ENCODE measurements at regions not wholly inside any gene's neighbourhood (a gene's known extent, or its start where the extent isn't known, plus 50 kb on each side); places are given as distances from the start of the nearest gene placed in this dataset.

GRCh38 chr9:2560180-2560579, 61.4 kb upstream of the VLDLR start:
- no peak for TF ChIP-seq CTCF (IDR thresholded peaks at IDR 0.05)
- Histone ChIP-seq H3K27ac (peak overlapping the region; percentile 19), H3K36me3 (ENCODE audit: insufficient read depth in 1 of 2, low read depth in 1 of 2) (no peaks in the 10 kb centered on the region), H3K4me3 (no peak overlapping the region), H3K9me3 (no peaks in the 10 kb centered on the region), H3K4me1 (peaks cover 17% of the 10 kb centered on the region), H3K27me3 (ENCODE audit: insufficient read depth in 3 of 3, low read length in 2 of 3) (no peaks in the 10 kb centered on the region)
- ATAC-seq (peak in 2 of 4 donors; percentile 6 to 14), DNase-seq (no peak)
- intact Hi-C loops (cut with DNase I): loop anchor here in 1 of 2 donors (2.0 to 10.0 kb wide), 2 partner anchors 19 to 65 kb away; no protein-coding TSS in a partner anchor

GRCh38 chr9:2565676-2566340, 55.8 kb upstream of the VLDLR start:
- no peak for DNase-seq
- Histone ChIP-seq H3K4me3 (no peak overlapping the region), H3K27ac (peak overlapping the region; percentile 54), H3K4me1 (peaks cover 14% of the 10 kb centered on the region), H3K36me3 (ENCODE audit: insufficient read depth in 1 of 2, low read depth in 1 of 2) (no peaks in the 10 kb centered on the region), H3K27me3 (ENCODE audit: insufficient read depth in 3 of 3, low read length in 2 of 3) (no peaks in the 10 kb centered on the region), H3K9me3 (no peaks in the 10 kb centered on the region)
- ATAC-seq: no peak
- intact Hi-C loops (cut with DNase I): loop anchor here (5.0 to 10.0 kb wide), 2 partner anchors 56 to 71 kb away; partner anchors contain the start of gene VLDLR (in 1 of the 2)
- no peak for TF ChIP-seq CTCF (IDR thresholded peaks at IDR 0.05)
- 64 to 79% (median 70%) methylated on average over 6 of the region's 6 CpGs for WGBS, 3 donors

GRCh38 chr9:2567922-2568321, 53.7 kb upstream of the VLDLR start:
- Histone ChIP-seq H3K4me3 (no peak overlapping the region), H3K27me3 (ENCODE audit: insufficient read depth in 3 of 3, low read length in 2 of 3) (no peaks in the 10 kb centered on the region), H3K4me1 (peaks cover 33% of the 10 kb centered on the region), H3K27ac (peak overlapping the region; percentile 86), H3K36me3 (ENCODE audit: insufficient read depth in 1 of 2, low read depth in 1 of 2) (no peaks in the 10 kb centered on the region), H3K9me3 (no peaks in the 10 kb centered on the region)
- DNase-seq (no peak), ATAC-seq (peak; percentile 41 to 77 (median 74))
- no peak for TF ChIP-seq CTCF (IDR thresholded peaks at IDR 0.05)
- intact Hi-C loops (cut with DNase I): loop anchor here (2.0 to 10.0 kb wide), 3 partner anchors 54 to 73 kb away; partner anchors contain the start of gene VLDLR (in 1 of the 2)

GRCh38 chr9:2568689-2569088, 52.9 kb upstream of the VLDLR start:
- ATAC-seq (peak in 3 of 4 donors; percentile 27 to 46 (median 31)), DNase-seq (no peak)
- Histone ChIP-seq H3K36me3 (ENCODE audit: insufficient read depth in 1 of 2, low read depth in 1 of 2) (no peaks in the 10 kb centered on the region), H3K27me3 (ENCODE audit: insufficient read depth in 3 of 3, low read length in 2 of 3) (no peaks in the 10 kb centered on the region), H3K4me3 (no peak overlapping the region), H3K9me3 (no peaks in the 10 kb centered on the region), H3K27ac (peak overlapping the region; percentile 86), H3K4me1 (peaks cover 34% of the 10 kb centered on the region)
- intact Hi-C loops (cut with DNase I): loop anchor here (2.0 to 10.0 kb wide), 3 partner anchors 54 to 74 kb away; partner anchors contain the start of gene VLDLR (in 1 of the 2)
- TF ChIP-seq CTCF (IDR thresholded peaks at IDR 0.05): no peak
